BJ (cell line): ENCODE measurements at regions not wholly inside any gene's neighbourhood (a gene's known extent, or its start where the extent isn't known, plus 50 kb on each side); places are given as distances from the start of the nearest gene placed in this dataset.

Experiments used
- CTCF ChIA-PET: fragments of 350-600 bp; formaldehyde crosslinking; extraction: SDS; loops from one replicate; lab custom pipeline; 2021; ENCODE audit warnings: antibody characterized with exemption, inconsistent platforms; lab: Yijun Ruan, JAX
- POLR2A ChIA-PET: fragments of 300-600 bp; sonication (Branson Sonifier 250); formaldehyde crosslinking; extraction: SDS; loops from one replicate; lab custom pipeline; 2021; ENCODE audit warnings: antibody characterized with exemption; lab: Charles Lee
- DNase-seq: peaks from one replicate; pipeline ENCODE4 v3.0.0-alpha.2; 2011; ENCODE audit warnings: low read depth
- H3K27me3 ChIP-seq: 2 replicates; pipeline ENCODE4 v1.6.0; 2011; ENCODE audit warnings: low read length; ENCODE audit not compliant: control insufficient read depth, insufficient read depth
- H3K36me3 ChIP-seq: 2 replicates; pipeline ENCODE4 v1.5.1; 2011; ENCODE audit warnings: low read length; ENCODE audit not compliant: control insufficient read depth, insufficient read depth
- H3K4me3 ChIP-seq: 2 replicates; pipeline ENCODE4 v1.5.1; 2011; ENCODE audit warnings: low read depth, mild to moderate bottlenecking, control low read depth, low read length
- TF ChIP-seq, protein P1 (sequence below): IDR thresholded peaks from 2 replicates; pipeline ENCODE4 v1.5.1; 2011; ENCODE audit warnings: low read depth, mild to moderate bottlenecking, control low read depth, inconsistent platforms, low read length, moderate library complexity; ENCODE audit not compliant: insufficient read depth

DNA sequence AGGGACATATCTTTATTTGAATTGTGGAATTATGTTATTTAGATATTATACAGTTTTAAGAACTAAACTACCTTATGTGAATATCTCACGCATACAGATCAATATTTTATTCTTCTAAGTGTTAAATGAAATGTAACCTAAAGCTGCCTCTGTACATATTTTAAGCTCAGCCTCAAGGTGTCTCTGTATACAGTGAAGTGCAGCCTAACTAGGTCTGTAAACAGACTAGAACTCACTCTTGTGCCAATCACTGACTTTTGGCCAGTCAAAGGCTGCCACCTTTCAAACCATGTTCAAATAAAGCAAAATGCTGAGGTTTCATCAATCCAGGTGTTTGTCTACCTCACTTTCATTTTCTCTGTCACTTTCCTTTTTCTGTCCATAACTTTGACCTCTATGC lies 1074.5 kb upstream of the PRKX start:
- no peaks in the 10 kb centered on the region for H3K27me3 ChIP-seq
- ChIA-PET CTCF (no interaction called here), POLR2A (no interaction called here)
- no peak overlapping the region for H3K4me3 ChIP-seq
- H3K36me3 ChIP-seq = no peaks in the 10 kb centered on the region
- TF ChIP-seq, protein P1, sequence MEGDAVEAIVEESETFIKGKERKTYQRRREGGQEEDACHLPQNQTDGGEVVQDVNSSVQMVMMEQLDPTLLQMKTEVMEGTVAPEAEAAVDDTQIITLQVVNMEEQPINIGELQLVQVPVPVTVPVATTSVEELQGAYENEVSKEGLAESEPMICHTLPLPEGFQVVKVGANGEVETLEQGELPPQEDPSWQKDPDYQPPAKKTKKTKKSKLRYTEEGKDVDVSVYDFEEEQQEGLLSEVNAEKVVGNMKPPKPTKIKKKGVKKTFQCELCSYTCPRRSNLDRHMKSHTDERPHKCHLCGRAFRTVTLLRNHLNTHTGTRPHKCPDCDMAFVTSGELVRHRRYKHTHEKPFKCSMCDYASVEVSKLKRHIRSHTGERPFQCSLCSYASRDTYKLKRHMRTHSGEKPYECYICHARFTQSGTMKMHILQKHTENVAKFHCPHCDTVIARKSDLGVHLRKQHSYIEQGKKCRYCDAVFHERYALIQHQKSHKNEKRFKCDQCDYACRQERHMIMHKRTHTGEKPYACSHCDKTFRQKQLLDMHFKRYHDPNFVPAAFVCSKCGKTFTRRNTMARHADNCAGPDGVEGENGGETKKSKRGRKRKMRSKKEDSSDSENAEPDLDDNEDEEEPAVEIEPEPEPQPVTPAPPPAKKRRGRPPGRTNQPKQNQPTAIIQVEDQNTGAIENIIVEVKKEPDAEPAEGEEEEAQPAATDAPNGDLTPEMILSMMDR = no peak
- no peak for DNase-seq

DNA sequence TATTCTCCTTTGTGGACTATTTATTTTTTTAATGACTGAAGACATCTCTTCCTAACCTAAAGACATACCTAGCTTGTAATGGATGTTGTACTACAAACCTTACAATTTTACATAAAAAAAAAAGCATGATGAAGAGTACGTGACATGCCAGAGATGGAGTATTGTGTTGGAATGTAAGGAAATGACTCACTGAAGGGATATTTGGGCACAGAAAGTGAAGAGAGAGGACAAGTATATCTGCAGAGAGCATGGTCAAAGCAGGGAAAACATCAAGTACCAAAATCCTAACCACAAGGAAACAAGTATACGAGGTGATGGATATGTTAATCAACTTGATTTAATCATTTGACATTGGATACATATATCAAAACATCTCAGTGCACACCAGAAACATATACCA lies 1051.4 kb upstream of the PRKX start:
- POLR2A ChIA-PET = no interaction called here
- Histone ChIP-seq H3K4me3 (no peak overlapping the region), H3K36me3 (no peaks in the 10 kb centered on the region), H3K27me3 (no peaks in the 10 kb centered on the region)
- no peak for DNase-seq
- CTCF ChIA-PET = no interaction called here
- TF ChIP-seq, protein P1 = no peak

DNA sequence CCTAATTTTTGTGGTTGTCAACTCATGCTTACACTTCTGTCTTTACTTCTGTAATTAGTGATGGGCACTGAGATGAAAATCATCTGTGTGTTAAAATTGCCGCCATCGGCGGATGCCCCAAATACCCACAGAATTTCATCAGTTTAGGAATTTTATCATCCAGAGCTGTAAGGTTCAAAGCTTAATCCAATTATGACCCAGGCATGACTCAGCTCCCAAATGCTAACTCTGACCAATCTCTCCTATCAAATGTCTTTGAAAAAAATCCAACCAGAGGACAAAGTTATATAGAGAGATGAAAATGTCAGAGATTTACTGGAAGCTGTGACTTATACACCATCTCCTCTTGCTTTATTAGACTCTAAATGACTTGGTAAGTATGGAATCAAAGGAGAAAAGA lies 1048.7 kb upstream of the PRKX start:
- Histone ChIP-seq H3K36me3 (no peaks in the 10 kb centered on the region), H3K27me3 (no peaks in the 10 kb centered on the region), H3K4me3 (no peak overlapping the region)
- DNase-seq = no peak
- TF ChIP-seq, protein P1 = no peak
- CTCF ChIA-PET = no interaction called here
- POLR2A ChIA-PET = no interaction called here

DNA sequence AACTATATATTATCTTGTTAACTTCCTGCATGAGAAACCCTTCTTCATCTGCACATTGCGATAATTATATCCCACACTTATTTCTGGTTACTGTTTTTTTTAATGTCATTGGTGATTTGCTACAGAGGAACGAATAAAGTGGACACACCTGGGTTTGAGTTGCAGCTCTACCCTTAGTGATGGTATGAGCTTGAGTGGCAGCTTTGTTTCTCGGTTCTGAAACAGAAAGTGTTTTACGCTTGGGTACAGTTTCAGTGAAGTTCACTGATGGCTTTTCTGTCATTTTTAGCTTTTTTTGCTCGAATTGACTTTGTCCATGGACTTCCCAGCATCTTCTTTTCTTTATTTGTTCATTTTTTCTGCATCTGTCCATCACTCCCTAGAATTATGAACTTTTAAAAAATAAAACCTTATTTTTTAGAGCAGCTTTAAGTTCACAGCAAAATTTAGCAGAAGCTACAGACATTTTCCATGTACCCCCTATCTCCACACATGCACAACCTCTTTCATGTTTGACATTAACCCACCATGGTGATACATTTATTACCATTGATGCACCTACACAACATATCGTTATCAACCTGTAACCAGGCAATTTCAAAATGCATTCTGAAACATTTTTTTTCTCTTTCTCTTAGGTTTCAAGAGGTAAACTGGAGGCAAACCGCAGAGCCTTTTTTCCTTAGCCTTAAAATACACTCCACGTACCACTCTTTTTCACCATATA lies 1041.6 kb upstream of the PRKX start:
- TF ChIP-seq, protein P1 = no peak
- H3K27me3 ChIP-seq = no peaks in the 10 kb centered on the region
- H3K36me3 ChIP-seq = no peaks in the 10 kb centered on the region
- POLR2A ChIA-PET = no interaction called here
- no peak for DNase-seq
- no peak overlapping the region for H3K4me3 ChIP-seq
- CTCF ChIA-PET = interaction anchor here (0.6 kb wide), 1 partner anchor 1933 kb away, joined by 3 read pairs; no protein-coding TSS in a partner anchor

DNA sequence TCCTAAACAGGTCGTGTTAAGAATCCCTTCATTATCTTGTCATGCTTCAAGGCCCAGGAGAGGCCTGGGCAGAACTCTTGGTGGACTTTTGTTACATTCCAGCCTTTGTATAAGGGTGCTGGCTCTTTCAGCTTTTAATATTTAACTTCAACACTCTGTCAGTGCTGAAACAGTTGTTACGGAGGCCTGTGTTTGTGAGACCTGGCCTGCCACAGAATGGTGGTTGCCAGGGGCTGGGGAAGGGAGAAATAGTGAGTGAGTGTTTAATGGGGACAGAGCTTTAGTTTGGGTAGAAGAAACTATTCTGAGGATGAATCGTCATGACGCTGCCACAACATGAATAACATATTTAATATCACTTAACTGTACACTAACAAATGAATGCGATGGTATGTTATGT lies 1027.6 kb upstream of the PRKX start:
- ChIA-PET POLR2A (no interaction called here), CTCF (no interaction called here)
- Histone ChIP-seq H3K27me3 (no peaks in the 10 kb centered on the region), H3K4me3 (no peak overlapping the region), H3K36me3 (no peaks in the 10 kb centered on the region)
- TF ChIP-seq, protein P1 = no peak
- DNase-seq = no peak
